ENCODE measurements at regions not wholly inside any gene's neighbourhood (a gene's known extent, or its start where the extent isn't known, plus 50 kb on each side); places are given as distances from the start of the nearest gene placed in this dataset.
"Not testable (repeated sequence)": the region's sequence is repeated elsewhere in the genome, so short reads cannot be mapped to it uniquely, and the experiment has no call there.

- no peak for DNase-seq
- no peak overlapping the region for H3K27ac ChIP-seq
- no peaks in the 10 kb centered on the region for H3K36me3 ChIP-seq (ENCODE audit: low read depth, missing control alignments)
- WGBS, 2 donors, result 67 to 77% methylated on average over 1 of the region's 1 CpG
- no peaks in the 10 kb centered on the region for H3K4me1 ChIP-seq
- no peak for TF ChIP-seq CTCF (IDR thresholded peaks at IDR 0.05)
- TF ChIP-seq POLR2A (IDR thresholded peaks at IDR 0.05), result no peak
- H3K27me3 ChIP-seq, result no peaks in the 10 kb centered on the region
- intact Hi-C loops (cut with DNase I; ENCODE audit: low total_unique reads), result no loop called here
- H3K4me3 ChIP-seq, result no peak overlapping the region
- H3K9me3 ChIP-seq, result no peaks in the 10 kb centered on the region
These were observed 291.1 kb upstream of the MCTP2 start for GRCh38 chr15:93940226-93940625.

GRCh38 chr15:93932164-93932776 lies 299.1 kb upstream of the MCTP2 start:
- TF ChIP-seq POLR2A (IDR thresholded peaks at IDR 0.05) (no peak), CTCF (IDR thresholded peaks at IDR 0.05) (no peak)
- DNase-seq, result no peak
- no peaks in the 10 kb centered on the region for H3K27me3 ChIP-seq
- 86 to 88% methylated on average over 5 of the region's 5 CpGs for WGBS, 2 donors
- H3K4me3 ChIP-seq, result no peak overlapping the region
- no peak overlapping the region for H3K27ac ChIP-seq
- intact Hi-C loops (cut with DNase I; ENCODE audit: low total_unique reads), result no loop called here
- no peaks in the 10 kb centered on the region for H3K4me1 ChIP-seq
- no peaks in the 10 kb centered on the region for H3K9me3 ChIP-seq
- H3K36me3 ChIP-seq (ENCODE audit: low read depth, missing control alignments), result no peaks in the 10 kb centered on the region

- no peaks in the 10 kb centered on the region for H3K4me1 ChIP-seq
- H3K27me3 ChIP-seq, result no peaks in the 10 kb centered on the region
- 52 to 64% methylated on average over 7 of the region's 7 CpGs for WGBS, 2 donors
- H3K27ac ChIP-seq, result no peak overlapping the region
- no peak for TF ChIP-seq CTCF (IDR thresholded peaks at IDR 0.05)
- no peak for TF ChIP-seq POLR2A (IDR thresholded peaks at IDR 0.05)
- no peaks in the 10 kb centered on the region for H3K9me3 ChIP-seq
- H3K36me3 ChIP-seq (ENCODE audit: low read depth, missing control alignments), result no peaks in the 10 kb centered on the region
- DNase-seq, result peak; percentile 47
- intact Hi-C loops (cut with DNase I; ENCODE audit: low total_unique reads), result loop anchor here (10.0 kb wide), 1 partner anchor 65 kb away; no protein-coding TSS in a partner anchor
- H3K4me3 ChIP-seq, result no peak overlapping the region
These were observed 301.8 kb upstream of the MCTP2 start for GRCh38 chr15:93929375-93930094.

GRCh38 chr15:93920204-93920603 lies 311.2 kb upstream of the MCTP2 start:
- H3K27me3 ChIP-seq, result no peaks in the 10 kb centered on the region
- H3K9me3 ChIP-seq, result no peaks in the 10 kb centered on the region
- no peak for TF ChIP-seq CTCF (IDR thresholded peaks at IDR 0.05)
- no peak for TF ChIP-seq POLR2A (IDR thresholded peaks at IDR 0.05)
- no peak for DNase-seq
- H3K4me3 ChIP-seq, result no peak overlapping the region
- no peak overlapping the region for H3K27ac ChIP-seq
- H3K36me3 ChIP-seq (ENCODE audit: low read depth, missing control alignments), result no peaks in the 10 kb centered on the region
- 93 to 94% methylated on average over 4 of the region's 4 CpGs for WGBS, 2 donors
- H3K4me1 ChIP-seq, result no peaks in the 10 kb centered on the region
- intact Hi-C loops (cut with DNase I; ENCODE audit: low total_unique reads), result loop anchor here (10.0 kb wide), 1 partner anchor 55 kb away; no protein-coding TSS in a partner anchor

- intact Hi-C loops (cut with DNase I; ENCODE audit: low total_unique reads); H3K27me3 ChIP-seq; DNase-seq; H3K4me1 ChIP-seq; H3K4me3 ChIP-seq; H3K27ac ChIP-seq; H3K9me3 ChIP-seq; H3K36me3 ChIP-seq (ENCODE audit: low read depth, missing control alignments): not testable (repeated sequence)
- 70 to 72% methylated on average over 2 of the region's 2 CpGs for WGBS, 2 donors
These were observed 312.6 kb upstream of the MCTP2 start for GRCh38 chr15:93918801-93919200.

Measured in testis (tissue), 2 donors.